Gastrocnemius medialis (tissue), 4 donors: ENCODE measurements at regions not wholly inside any gene's neighbourhood (a gene's known extent, or its start where the extent isn't known, plus 50 kb on each side); places are given as distances from the start of the nearest gene placed in this dataset.

Experiments
- CTCF ChIP-seq, 5 experiments: fragments of 450-650 bp in 3 of 5; fragments of 200-600 bp in 2 of 5; sonication (generic) in 2 of 5; IDR thresholded peaks in 4 of 5; conservative IDR thresholded peaks in 1 of 5; 1 replicate in 4 of 5; 2 replicates in 1 of 5; pipeline ENCODE4 v1.5.1; 2016 to 2019; ENCODE audit warnings: antibody characterized with exemption in 5 of 5, mild to moderate bottlenecking in 3 of 5, moderate library complexity in 3 of 5
- POLR2A ChIP-seq, 2 donors: fragments of 450-650 bp; IDR thresholded peaks; one replicate each; pipeline ENCODE4 v1.6.1; 2017; ENCODE audit warnings: antibody characterized with exemption in 2 of 2, mild to moderate bottlenecking in 2 of 2, moderate library complexity in 2 of 2

GRCh38 chr1:209511169-209511568, 72.3 kb upstream of the CAMK1G start:
- TF ChIP-seq POLR2A (IDR thresholded peaks at IDR 0.05) (no peak), CTCF (IDR thresholded peaks at IDR 0.05 in 4 of 5, conservative IDR thresholded peaks at IDR 0.05 in 1 of 5) (no peak)
